ENCODE measurements at regions not wholly inside any gene's neighbourhood (a gene's known extent, or its start where the extent isn't known, plus 50 kb on each side); places are given as distances from the start of the nearest gene placed in this dataset.

DNA sequence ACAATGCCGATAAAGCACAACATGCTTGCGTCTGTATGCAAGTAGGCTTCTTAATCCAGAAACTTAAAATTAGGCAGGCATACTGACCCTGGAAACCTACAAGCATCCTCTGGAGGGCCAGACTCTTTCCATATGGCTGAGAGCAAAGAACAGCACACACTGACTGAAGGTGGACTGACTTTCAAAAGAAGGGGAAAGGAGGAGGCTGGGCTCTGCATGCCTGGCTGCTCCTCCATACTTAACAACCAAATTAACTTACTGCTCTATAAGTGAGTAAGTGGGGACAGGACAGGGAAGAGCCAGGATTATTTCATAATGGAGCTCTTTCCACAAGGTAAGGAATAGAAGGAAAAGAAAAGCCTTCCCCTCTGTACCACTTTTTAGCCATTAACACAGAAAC, 55.9 kb upstream of the ATP8A1 start:
- TF ChIP-seq POLR2AphosphoS5 (IDR thresholded peaks at IDR 0.05; ENCODE audit: low read depth) = no peak
- TF ChIP-seq, protein P1, sequence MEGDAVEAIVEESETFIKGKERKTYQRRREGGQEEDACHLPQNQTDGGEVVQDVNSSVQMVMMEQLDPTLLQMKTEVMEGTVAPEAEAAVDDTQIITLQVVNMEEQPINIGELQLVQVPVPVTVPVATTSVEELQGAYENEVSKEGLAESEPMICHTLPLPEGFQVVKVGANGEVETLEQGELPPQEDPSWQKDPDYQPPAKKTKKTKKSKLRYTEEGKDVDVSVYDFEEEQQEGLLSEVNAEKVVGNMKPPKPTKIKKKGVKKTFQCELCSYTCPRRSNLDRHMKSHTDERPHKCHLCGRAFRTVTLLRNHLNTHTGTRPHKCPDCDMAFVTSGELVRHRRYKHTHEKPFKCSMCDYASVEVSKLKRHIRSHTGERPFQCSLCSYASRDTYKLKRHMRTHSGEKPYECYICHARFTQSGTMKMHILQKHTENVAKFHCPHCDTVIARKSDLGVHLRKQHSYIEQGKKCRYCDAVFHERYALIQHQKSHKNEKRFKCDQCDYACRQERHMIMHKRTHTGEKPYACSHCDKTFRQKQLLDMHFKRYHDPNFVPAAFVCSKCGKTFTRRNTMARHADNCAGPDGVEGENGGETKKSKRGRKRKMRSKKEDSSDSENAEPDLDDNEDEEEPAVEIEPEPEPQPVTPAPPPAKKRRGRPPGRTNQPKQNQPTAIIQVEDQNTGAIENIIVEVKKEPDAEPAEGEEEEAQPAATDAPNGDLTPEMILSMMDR (IDR thresholded peaks at IDR 0.05; ENCODE audit: insufficient read depth, low read length) = no peak
